H1 (cell line): ENCODE measurements at regions not wholly inside any gene's neighbourhood (a gene's known extent, or its start where the extent isn't known, plus 50 kb on each side); places are given as distances from the start of the nearest gene placed in this dataset.

ENCODE experiments used
- CREB1 ChIP-seq: IDR thresholded peaks from 2 replicates; pipeline ENCODE4 v1.6.1; 2012; ENCODE audit warnings: inconsistent platforms
- CTCF ChIP-seq, 3 experiments: IDR thresholded peaks; 1 replicate in 2 of 3; 2 replicates in 1 of 3; pipeline versions ENCODE4 v1.5.1 to v1.6.1; 2011; ENCODE audit warnings: low read length in 3 of 3, mild to moderate bottlenecking in 3 of 3, inconsistent platforms in 2 of 3, low read depth in 1 of 3, moderate library complexity in 1 of 3; ENCODE audit not compliant: insufficient read depth in 1 of 3; ENCODE audit errors: control extremely low read depth in 1 of 3
- NRF1 ChIP-seq: IDR thresholded peaks from 2 replicates; pipeline ENCODE4 v1.6.1; 2011; ENCODE audit warnings: mild to moderate bottlenecking, low read depth, low read length, improper control_type of control experiment
- YY1 ChIP-seq: IDR thresholded peaks from 2 replicates; pipeline ENCODE4 v1.6.1; 2011; ENCODE audit warnings: low read depth, mild to moderate bottlenecking, low read length

DNA sequence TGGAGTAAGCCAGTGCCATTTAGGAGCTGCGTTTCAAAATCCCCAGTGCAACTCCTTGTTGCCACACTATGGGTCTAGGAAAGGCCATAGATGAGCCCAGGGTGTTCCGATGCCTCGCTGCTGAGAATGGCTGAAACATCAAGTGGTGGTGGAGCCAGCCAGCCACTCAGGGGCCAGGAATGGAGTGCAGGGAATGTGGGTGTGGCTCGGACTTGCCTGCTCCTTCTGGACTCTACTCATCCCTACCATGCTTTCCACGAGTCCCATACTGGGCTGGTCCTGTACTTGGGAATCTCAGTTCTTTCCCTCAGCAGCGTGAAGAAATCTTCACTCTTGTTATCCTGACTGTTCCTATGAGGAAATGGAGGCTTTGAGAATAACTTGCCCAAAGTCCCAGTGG, 143.5 kb downstream of the INSIG2 start:
- TF ChIP-seq NRF1 (no peak), CTCF (IDR thresholded peaks at IDR 0.05; ENCODE audit: control extremely low read depth in 1 of 3, insufficient read depth in 1 of 3, low read depth in 1 of 3, low read length in 3 of 3) (no peak), YY1 (peak; percentile 84), CREB1 (no peak)
